ENCODE measurements at regions not wholly inside any gene's neighbourhood (a gene's known extent, or its start where the extent isn't known, plus 50 kb on each side); places are given as distances from the start of the nearest gene placed in this dataset.

- H3K9me3 ChIP-seq: no peaks in the 10 kb centered on the region
- no peak for TF ChIP-seq CTCF (IDR thresholded peaks at IDR 0.05)
- no peak for TF ChIP-seq POLR2A (IDR thresholded peaks at IDR 0.05)
- DNase-seq: no peak
- H3K27me3 ChIP-seq: no peaks in the 10 kb centered on the region
- H3K4me1 ChIP-seq: peaks cover 33 to 34% of the 10 kb centered on the region in 2 donors
- H3K4me3 ChIP-seq (replicated peaks in 1 of 3): no peak overlapping the region
- intact Hi-C loops (cut with DNase I): no loop called here
- H3K27ac ChIP-seq: peak overlapping the region in 2 of 3 donors; percentile 3 to 30
- no peaks in the 10 kb centered on the region for H3K36me3 ChIP-seq
- 81 to 85% methylated on average over 12 of the region's 12 CpGs for WGBS, 2 donors
Observed at GRCh38 chr2:67712484-67712883, 315.4 kb downstream of the ETAA1 start.

- no peaks in the 10 kb centered on the region for H3K36me3 ChIP-seq
- no peak overlapping the region for H3K4me3 ChIP-seq (replicated peaks in 1 of 3)
- no peaks in the 10 kb centered on the region for H3K27me3 ChIP-seq
- DNase-seq: no peak
- intact Hi-C loops (cut with DNase I): no loop called here
- TF ChIP-seq CTCF (IDR thresholded peaks at IDR 0.05) (no peak), POLR2A (IDR thresholded peaks at IDR 0.05) (no peak)
- WGBS, 2 donors: 65 to 82% methylated on average over 3 of the region's 3 CpGs
- no peak overlapping the region for H3K27ac ChIP-seq
- H3K9me3 ChIP-seq: no peaks in the 10 kb centered on the region
- H3K4me1 ChIP-seq: peaks cover 29 to 30% of the 10 kb centered on the region in 2 donors
Observed at GRCh38 chr2:67713376-67713775, 316.2 kb downstream of the ETAA1 start.

GRCh38 chr2:67716895-67717396, 319.8 kb downstream of the ETAA1 start:
- Histone ChIP-seq H3K4me3 (replicated peaks in 1 of 3) (no peak overlapping the region), H3K4me1 (peaks cover 8 to 9% of the 10 kb centered on the region in 2 donors), H3K36me3 (no peaks in the 10 kb centered on the region), H3K27me3 (no peaks in the 10 kb centered on the region), H3K27ac (no peak overlapping the region), H3K9me3 (no peaks in the 10 kb centered on the region)
- TF ChIP-seq CTCF (IDR thresholded peaks at IDR 0.05) (no peak), POLR2A (IDR thresholded peaks at IDR 0.05) (no peak)
- WGBS, 2 donors: 79 to 87% methylated on average over 1 of the region's 1 CpG
- no peak for DNase-seq
- intact Hi-C loops (cut with DNase I): no loop called here

- no peak for DNase-seq
- TF ChIP-seq CTCF (IDR thresholded peaks at IDR 0.05) (no peak), POLR2A (IDR thresholded peaks at IDR 0.05) (no peak)
Observed at GRCh38 chr2:67717692-67718091, 320.6 kb downstream of the ETAA1 start.

GRCh38 chr2:67719351-67719750, 322.2 kb downstream of the ETAA1 start:
- no peaks in the 10 kb centered on the region for H3K9me3 ChIP-seq
- intact Hi-C loops (cut with DNase I): no loop called here
- 90 to 95% methylated on average over 2 of the region's 2 CpGs for WGBS, 2 donors
- no peak overlapping the region for H3K27ac ChIP-seq
- H3K4me1 ChIP-seq: no peaks in the 10 kb centered on the region
- H3K4me3 ChIP-seq (replicated peaks in 1 of 3): no peak overlapping the region
- no peaks in the 10 kb centered on the region for H3K36me3 ChIP-seq
- TF ChIP-seq CTCF (IDR thresholded peaks at IDR 0.05): no peak
- no peak for TF ChIP-seq POLR2A (IDR thresholded peaks at IDR 0.05)
- no peaks in the 10 kb centered on the region for H3K27me3 ChIP-seq
- DNase-seq: no peak

More at GRCh38 chr2:67717692-67718091, 320.6 kb downstream of the ETAA1 start:
- no peaks in the 10 kb centered on the region for H3K27me3 ChIP-seq
- no peaks in the 10 kb centered on the region for H3K9me3 ChIP-seq
- peaks cover 4 to 6% of the 10 kb centered on the region in 2 donors for H3K4me1 ChIP-seq
- no peaks in the 10 kb centered on the region for H3K36me3 ChIP-seq
- no peak overlapping the region for H3K4me3 ChIP-seq (replicated peaks in 1 of 3)
- H3K27ac ChIP-seq: no peak overlapping the region
- intact Hi-C loops (cut with DNase I): no loop called here
